Heart left ventricle (tissue), 13 donors: ENCODE measurements at regions not wholly inside any gene's neighbourhood (a gene's known extent, or its start where the extent isn't known, plus 50 kb on each side); places are given as distances from the start of the nearest gene placed in this dataset.
"Not testable (repeated sequence)": the region's sequence is repeated elsewhere in the genome, so short reads cannot be mapped to it uniquely, and the experiment has no call there.

Source experiments
- POLR2A ChIP-seq, 2 donors: fragments of 450-650 bp; IDR thresholded peaks; one replicate each; pipeline ENCODE4 v1.6.1; 2017; ENCODE audit warnings: antibody characterized with exemption in 2 of 2, mild to moderate bottlenecking in 2 of 2, moderate library complexity in 2 of 2
- TF ChIP-seq, protein P1 (sequence below), 12 donors: fragments of 200-600 bp; sonication (generic) in 4 of 12; IDR thresholded peaks; one replicate each; pipeline versions ENCODE4 v1.5.0 to v1.8.0; 2018 to 2022; ENCODE audit warnings: antibody characterized with exemption in 12 of 12, mild to moderate bottlenecking in 5 of 12
- donor health status: ischemic (EF 13 %, LVEDD 7.1; RV severe dilation, severe dysfunction).
- donor health status: DM: no; HTN: yes; CAD: no.
- donor health status: DM: no; HTN: no; CAD: no.
- donor health status: ischemic (EF 25% LVEDD 6.9; RV normal size, moderate dysfunction).
- donor health status: ischemic (EF 25% LVEDD 5.7; RV mildly dilated, moderate dysfunction).
- donor health status: ischemic (EF 35%, LVEDD 5.7; RV mildly dilated, moderate dysfunction).
- donor health status: nonischemic (EF 11% LVEDD 7.7; RV severe dilation, severe dysfunction).
- donor health status: DM: yes; HTN: yes; CAD: no.
- donor health status: PGD.
- donor health status: ischemic (EF 29% LVEDD 5.4; RV normal size, mild dysfunction).
- donor health status: nonischemic (EF 23%, LVEDD 6.1; RV moderate dilation, normal function).

DNA sequence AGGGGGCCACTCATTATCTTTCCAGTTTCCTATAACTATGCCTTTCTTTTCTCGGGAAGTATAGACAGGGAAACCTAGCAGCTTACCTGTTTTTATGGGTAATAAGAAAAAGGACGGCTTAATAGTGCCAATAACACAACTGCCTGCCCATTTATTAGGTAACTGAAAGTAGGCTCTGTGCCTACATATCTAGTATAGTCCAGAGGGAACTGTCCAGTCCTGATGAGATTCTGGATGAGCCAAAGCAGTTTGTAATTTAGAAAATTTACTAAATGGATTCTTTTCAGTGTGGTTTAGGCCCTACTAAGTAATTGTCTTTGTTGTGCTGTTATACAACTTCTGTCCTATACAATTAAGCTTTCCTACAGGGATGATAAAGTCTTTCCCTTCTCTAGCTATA lies 125.5 kb upstream of the CCZ1B start:
- TF ChIP-seq, protein P1, sequence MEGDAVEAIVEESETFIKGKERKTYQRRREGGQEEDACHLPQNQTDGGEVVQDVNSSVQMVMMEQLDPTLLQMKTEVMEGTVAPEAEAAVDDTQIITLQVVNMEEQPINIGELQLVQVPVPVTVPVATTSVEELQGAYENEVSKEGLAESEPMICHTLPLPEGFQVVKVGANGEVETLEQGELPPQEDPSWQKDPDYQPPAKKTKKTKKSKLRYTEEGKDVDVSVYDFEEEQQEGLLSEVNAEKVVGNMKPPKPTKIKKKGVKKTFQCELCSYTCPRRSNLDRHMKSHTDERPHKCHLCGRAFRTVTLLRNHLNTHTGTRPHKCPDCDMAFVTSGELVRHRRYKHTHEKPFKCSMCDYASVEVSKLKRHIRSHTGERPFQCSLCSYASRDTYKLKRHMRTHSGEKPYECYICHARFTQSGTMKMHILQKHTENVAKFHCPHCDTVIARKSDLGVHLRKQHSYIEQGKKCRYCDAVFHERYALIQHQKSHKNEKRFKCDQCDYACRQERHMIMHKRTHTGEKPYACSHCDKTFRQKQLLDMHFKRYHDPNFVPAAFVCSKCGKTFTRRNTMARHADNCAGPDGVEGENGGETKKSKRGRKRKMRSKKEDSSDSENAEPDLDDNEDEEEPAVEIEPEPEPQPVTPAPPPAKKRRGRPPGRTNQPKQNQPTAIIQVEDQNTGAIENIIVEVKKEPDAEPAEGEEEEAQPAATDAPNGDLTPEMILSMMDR (IDR thresholded peaks at IDR 0.05): not testable (repeated sequence)
- TF ChIP-seq POLR2A (IDR thresholded peaks at IDR 0.05): not testable (repeated sequence)
